ENCODE measurements at regions not wholly inside any gene's neighbourhood (a gene's known extent, or its start where the extent isn't known, plus 50 kb on each side); places are given as distances from the start of the nearest gene placed in this dataset.

- DNase-seq (ENCODE audit: low spot score) = no peak
- no peaks in the 10 kb centered on the region for H3K36me3 ChIP-seq (ENCODE audit: insufficient read depth, low read length, poor library complexity, severe bottlenecking)
These were observed 135.3 kb upstream of the GLI2 start for GRCh38 chr2:120600335-120600734.

GRCh38 chr2:120600786-120601185, 134.9 kb upstream of the GLI2 start:
- no peaks in the 10 kb centered on the region for H3K36me3 ChIP-seq (ENCODE audit: insufficient read depth, low read length, poor library complexity, severe bottlenecking)
- no peaks in the 10 kb centered on the region for H3K9me3 ChIP-seq (ENCODE audit: low read depth, low read length, poor library complexity, severe bottlenecking)
- no peaks in the 10 kb centered on the region for H3K27me3 ChIP-seq (replicated peaks; ENCODE audit: insufficient read depth, low read depth, low read length, poor library complexity)
- no peak for DNase-seq (ENCODE audit: low spot score)
- no peaks in the 10 kb centered on the region for H3K4me1 ChIP-seq (ENCODE audit: insufficient read depth, low read length, poor library complexity, severe bottlenecking)
- H3K4me3 ChIP-seq (ENCODE audit: low read depth, low read length, poor library complexity, severe bottlenecking) = no peak overlapping the region
- intact Hi-C loops (cut with micrococcal nuclease; ENCODE audit: unreplicated experiment) = no loop called here
- POLR2A ChIA-PET (ENCODE audit: low non-redundant PET) = no interaction called here
- BruUV-seq (replicated peaks) = no TSS peak
- TF ChIP-seq EZH2 (IDR thresholded peaks at IDR 0.05; ENCODE audit: borderline replicate concordance, low read depth, low read length, poor library complexity, severe bottlenecking) = no peak
- no peak for TF ChIP-seq CTCF (conservative IDR thresholded peaks at IDR 0.05; ENCODE audit: low read depth, low read length)
- CTCF ChIA-PET = no interaction called here
- H3K27ac ChIP-seq (ENCODE audit: low read depth, low read length, poor library complexity, severe bottlenecking) = no peak overlapping the region

More at GRCh38 chr2:120600335-120600734, 135.3 kb upstream of the GLI2 start:
- Histone ChIP-seq H3K4me3 (ENCODE audit: low read depth, low read length, poor library complexity, severe bottlenecking) (no peak overlapping the region), H3K27me3 (replicated peaks; ENCODE audit: insufficient read depth, low read depth, low read length, poor library complexity) (no peaks in the 10 kb centered on the region), H3K9me3 (ENCODE audit: low read depth, low read length, poor library complexity, severe bottlenecking) (no peaks in the 10 kb centered on the region), H3K4me1 (ENCODE audit: insufficient read depth, low read length, poor library complexity, severe bottlenecking) (no peaks in the 10 kb centered on the region), H3K27ac (ENCODE audit: low read depth, low read length, poor library complexity, severe bottlenecking) (no peak overlapping the region)
- no TSS peak for BruUV-seq (replicated peaks)
- POLR2A ChIA-PET (ENCODE audit: low non-redundant PET) = no interaction called here
- no peak for TF ChIP-seq CTCF (conservative IDR thresholded peaks at IDR 0.05; ENCODE audit: low read depth, low read length)
- TF ChIP-seq EZH2 (IDR thresholded peaks at IDR 0.05; ENCODE audit: borderline replicate concordance, low read depth, low read length, poor library complexity, severe bottlenecking) = no peak
- CTCF ChIA-PET = no interaction called here
- intact Hi-C loops (cut with micrococcal nuclease; ENCODE audit: unreplicated experiment) = no loop called here

- Histone ChIP-seq H3K36me3 (ENCODE audit: insufficient read depth, low read length, poor library complexity, severe bottlenecking) (no peaks in the 10 kb centered on the region), H3K4me3 (ENCODE audit: low read depth, low read length, poor library complexity, severe bottlenecking) (no peak overlapping the region), H3K4me1 (ENCODE audit: insufficient read depth, low read length, poor library complexity, severe bottlenecking) (no peaks in the 10 kb centered on the region), H3K9me3 (ENCODE audit: low read depth, low read length, poor library complexity, severe bottlenecking) (no peaks in the 10 kb centered on the region), H3K27me3 (replicated peaks; ENCODE audit: insufficient read depth, low read depth, low read length, poor library complexity) (no peaks in the 10 kb centered on the region), H3K27ac (ENCODE audit: low read depth, low read length, poor library complexity, severe bottlenecking) (no peak overlapping the region)
- intact Hi-C loops (cut with micrococcal nuclease; ENCODE audit: unreplicated experiment) = no loop called here
- POLR2A ChIA-PET (ENCODE audit: low non-redundant PET) = no interaction called here
- TF ChIP-seq CTCF (conservative IDR thresholded peaks at IDR 0.05; ENCODE audit: low read depth, low read length) = no peak
- TF ChIP-seq EZH2 (IDR thresholded peaks at IDR 0.05; ENCODE audit: borderline replicate concordance, low read depth, low read length, poor library complexity, severe bottlenecking) = no peak
- CTCF ChIA-PET = no interaction called here
- BruUV-seq (replicated peaks) = no TSS peak
- DNase-seq (ENCODE audit: low spot score) = no peak
These were observed 134.1 kb upstream of the GLI2 start for GRCh38 chr2:120601566-120601965.
